PC-3 (cell line): ENCODE measurements at regions not wholly inside any gene's neighbourhood (a gene's known extent, or its start where the extent isn't known, plus 50 kb on each side); places are given as distances from the start of the nearest gene placed in this dataset.

Experiments used
- ATAC-seq: fragments of 200-7000 bp; cut with Tn5 transposase; 2 replicates; pipeline ENCODE4 v1.9.1; 2020; ENCODE audit warnings: mild to moderate bottlenecking, moderate library complexity
- BruUV-seq: library from RNA; stranded (reverse); fragments of 400-500 nt; replicated peaks from 2 replicates; lab custom pipeline; 2021; lab: Mats Ljungman, UMichigan
- CTCF ChIA-PET: fragments of 300-600 bp; sonication (Branson Sonifier 250); formaldehyde crosslinking; loops from one replicate; lab custom pipeline; 2022; ENCODE audit warnings: antibody characterized with exemption; lab: Charles Lee
- POLR2A ChIA-PET: fragments of 300-600 bp; sonication (Branson Sonifier 250); formaldehyde crosslinking; loops from one replicate; lab custom pipeline; 2022; ENCODE audit warnings: antibody characterized with exemption; ENCODE audit not compliant: unreplicated experiment; lab: Charles Lee
- DNase-seq: peaks from one replicate; pipeline ENCODE4 v3.0.0-alpha.2; 2015
- H2AFZ ChIP-seq: fragments of 300-600 bp; sonication (generic); 2 replicates; pipeline ENCODE4 v1.6.0; 2016; ENCODE audit warnings: antibody characterized with exemption, low read length
- H3F3A ChIP-seq: fragments of 300-600 bp; sonication (generic); one replicate; pipeline ENCODE4 v1.6.0; 2017; ENCODE audit warnings: antibody characterized with exemption, low read length, control low read depth, mild to moderate bottlenecking; ENCODE audit not compliant: unreplicated experiment
- H3K27ac ChIP-seq: fragments of 300-600 bp; sonication (generic); 2 replicates; pipeline ENCODE4 v1.5.1; 2016; ENCODE audit warnings: mild to moderate bottlenecking, low read length
- H3K27me3 ChIP-seq: fragments of 300-600 bp; sonication (generic); 2 replicates; pipeline ENCODE4 v1.6.1; 2016; ENCODE audit warnings: low read length, mixed read lengths
- H3K36me3 ChIP-seq: fragments of 300-600 bp; sonication (generic); 2 replicates; pipeline ENCODE4 v1.6.1; 2016; ENCODE audit warnings: low read depth, mixed run types, low read length, mixed read lengths
- H3K4me1 ChIP-seq: fragments of 300-600 bp; sonication (generic); 2 replicates; pipeline ENCODE4 v1.5.1; 2016; ENCODE audit warnings: low read length; ENCODE audit not compliant: insufficient read depth
- H3K4me2 ChIP-seq: fragments of 300-600 bp; sonication (generic); 2 replicates; pipeline ENCODE4 v1.6.0; 2016; ENCODE audit warnings: low read length
- H3K4me3 ChIP-seq: fragments of 300-600 bp; sonication (generic); 2 replicates; pipeline ENCODE4 v1.5.1; 2016; ENCODE audit warnings: mild to moderate bottlenecking, low read length, mixed read lengths
- H3K79me2 ChIP-seq: fragments of 300-600 bp; sonication (generic); 2 replicates; pipeline ENCODE4 v1.6.1; 2017; ENCODE audit warnings: low read length, mixed read lengths
- H3K9ac ChIP-seq: fragments of 300-600 bp; sonication (generic); 2 replicates; pipeline ENCODE4 v1.6.0; 2016; ENCODE audit warnings: mild to moderate bottlenecking, low read length
- H3K9me2 ChIP-seq: fragments of 300-600 bp; sonication (generic); replicated peaks from 2 replicates; pipeline ENCODE4 v1.6.1; 2016; ENCODE audit warnings: mixed run types, low read length, mixed read lengths
- H3K9me3 ChIP-seq: fragments of 300-600 bp; sonication (generic); 2 replicates; pipeline ENCODE4 v1.6.1; 2016; ENCODE audit warnings: low read length, mixed read lengths
- H4K20me1 ChIP-seq: fragments of 300-600 bp; sonication (generic); 2 replicates; pipeline ENCODE4 v1.6.1; 2016; ENCODE audit warnings: low read length, mixed read lengths
- CTCF ChIP-seq: fragments of 300-600 bp; sonication (generic); conservative IDR thresholded peaks from 2 replicates; pipeline ENCODE4 v1.5.1; 2017; ENCODE audit warnings: antibody characterized with exemption, low read depth, mild to moderate bottlenecking, low read length
- EZH2 ChIP-seq: fragments of 300-600 bp; sonication (generic); IDR thresholded peaks from one replicate; pipeline ENCODE4 v1.6.1; 2017; ENCODE audit warnings: antibody characterized with exemption, mild to moderate bottlenecking, low read length; ENCODE audit not compliant: unreplicated experiment
- EZH2phosphoT487 ChIP-seq: fragments of 300-600 bp; sonication (generic); IDR thresholded peaks from 2 replicates; pipeline ENCODE4 v1.6.1; 2018; ENCODE audit warnings: mild to moderate bottlenecking, antibody characterized with exemption, low read length, borderline replicate concordance
- intact Hi-C: fragments of 100-400 bp; cut with micrococcal nuclease; formaldehyde crosslinking; loops from 2 replicates; pipeline ENCODE4 v1.9.0; 2023

- no peak for ATAC-seq
These were observed 164.0 kb upstream of the REG3G start for GRCh38 chr2:78861546-78861945.

GRCh38 chr2:78864205-78864604, 161.3 kb upstream of the REG3G start:
- no peak for ATAC-seq
- H3K36me3 ChIP-seq = no peaks in the 10 kb centered on the region
- H3K9ac ChIP-seq = no peak overlapping the region
- TF ChIP-seq EZH2phosphoT487 = no peak
- TF ChIP-seq EZH2 = no peak
- no peak for TF ChIP-seq CTCF
- H3K4me2 ChIP-seq = no peak overlapping the region
- no peaks in the 10 kb centered on the region for H4K20me1 ChIP-seq
- H3K79me2 ChIP-seq = no peaks in the 10 kb centered on the region
- no peaks in the 10 kb centered on the region for H3F3A ChIP-seq
- no peaks in the 10 kb centered on the region for H3K9me3 ChIP-seq
- no peak for DNase-seq
- no peak overlapping the region for H2AFZ ChIP-seq
- no peaks in the 10 kb centered on the region for H3K4me1 ChIP-seq
- ChIA-PET CTCF (no interaction called here), POLR2A (no interaction called here)
- no peak overlapping the region for H3K27ac ChIP-seq
- H3K9me2 ChIP-seq = no peaks in the 10 kb centered on the region
- H3K27me3 ChIP-seq = no peaks in the 10 kb centered on the region
- no TSS peak for BruUV-seq
- H3K4me3 ChIP-seq = no peak overlapping the region
- intact Hi-C loops = no loop called here

More at GRCh38 chr2:78861546-78861945, 164.0 kb upstream of the REG3G start:
- Histone ChIP-seq H3F3A (no peaks in the 10 kb centered on the region), H3K36me3 (no peaks in the 10 kb centered on the region), H3K27me3 (no peaks in the 10 kb centered on the region), H3K9me2 (no peaks in the 10 kb centered on the region), H3K4me3 (no peak overlapping the region), H3K4me2 (no peak overlapping the region), H4K20me1 (no peaks in the 10 kb centered on the region), H3K27ac (no peak overlapping the region), H2AFZ (no peak overlapping the region), H3K79me2 (no peaks in the 10 kb centered on the region), H3K9me3 (no peaks in the 10 kb centered on the region), H3K4me1 (no peaks in the 10 kb centered on the region), H3K9ac (no peak overlapping the region)
- no TSS peak for BruUV-seq
- TF ChIP-seq EZH2 (no peak), EZH2phosphoT487 (no peak), CTCF (peak; percentile 58)
- ChIA-PET POLR2A (no interaction called here), CTCF (interaction anchor here (0.6 kb wide), 1 partner anchor 316 kb away, joined by 5 read pairs; no protein-coding TSS in a partner anchor)
- DNase-seq = peak; percentile 39
- intact Hi-C loops = no loop called here

GRCh38 chr2:78865667-78866066, 159.8 kb upstream of the REG3G start:
- Histone ChIP-seq H3F3A (no peaks in the 10 kb centered on the region), H4K20me1 (no peaks in the 10 kb centered on the region), H3K4me2 (no peak overlapping the region), H3K79me2 (no peaks in the 10 kb centered on the region), H3K36me3 (no peaks in the 10 kb centered on the region), H3K4me1 (no peaks in the 10 kb centered on the region), H3K9me2 (no peaks in the 10 kb centered on the region), H3K4me3 (no peak overlapping the region), H3K9ac (no peak overlapping the region), H3K9me3 (0 out of 2 replicates have a peak, but pooled peaks cover 6% of the 10 kb centered on the region), H3K27ac (no peak overlapping the region), H2AFZ (no peak overlapping the region), H3K27me3 (no peaks in the 10 kb centered on the region)
- no peak for ATAC-seq
- BruUV-seq = no TSS peak
- POLR2A ChIA-PET = no interaction called here
- CTCF ChIA-PET = no interaction called here
- intact Hi-C loops = no loop called here
- DNase-seq = no peak
- no peak for TF ChIP-seq CTCF
- no peak for TF ChIP-seq EZH2phosphoT487
- no peak for TF ChIP-seq EZH2
